GM21723 (cell line): ENCODE measurements at regions not wholly inside any gene's neighbourhood (a gene's known extent, or its start where the extent isn't known, plus 50 kb on each side); places are given as distances from the start of the nearest gene placed in this dataset.
"Not testable (repeated sequence)": the region's sequence is repeated elsewhere in the genome, so short reads cannot be mapped to it uniquely, and the experiment has no call there.

Source experiments
- ATAC-seq: cut with Tn5 transposase; IDR thresholded peaks from one replicate; pipeline ENCODE4 v1.9.1; 2021; ENCODE audit warnings: mild to moderate bottlenecking, moderate library complexity; ENCODE audit not compliant: unreplicated experiment

GRCh38 chr2:3899536-3900155 is 196.3 kb downstream of the DCDC2C start:
- ATAC-seq, result no peak

- no peak for ATAC-seq
Measured at GRCh38 chr2:3902131-3902530, 198.8 kb downstream of the DCDC2C start.

- ATAC-seq, result no peak
Measured at GRCh38 chr2:3904061-3904460, 200.7 kb downstream of the DCDC2C start.

GRCh38 chr2:3908498-3908897 is 205.1 kb downstream of the DCDC2C start:
- ATAC-seq, result not testable (repeated sequence)

- no peak for ATAC-seq
Measured at GRCh38 chr2:3911882-3912455, 208.6 kb downstream of the DCDC2C start.

GRCh38 chr2:3913166-3913565 is 209.8 kb downstream of the DCDC2C start:
- ATAC-seq, result no peak

- no peak for ATAC-seq
Measured at GRCh38 chr2:3914241-3914640, 210.9 kb downstream of the DCDC2C start.

- no peak for ATAC-seq
Measured at GRCh38 chr2:3927031-3927430, 223.7 kb downstream of the DCDC2C start.

- no peak for ATAC-seq
Measured at GRCh38 chr2:3929374-3929773, 226.0 kb downstream of the DCDC2C start.

- ATAC-seq, result no peak
Measured at GRCh38 chr2:3930246-3930645, 226.9 kb downstream of the DCDC2C start.

- ATAC-seq, result no peak
Measured at GRCh38 chr2:3940661-3941060, 237.3 kb downstream of the DCDC2C start.

GRCh38 chr2:3942841-3943240 is 239.5 kb downstream of the DCDC2C start:
- no peak for ATAC-seq

GRCh38 chr2:3944071-3944470 is 240.7 kb downstream of the DCDC2C start:
- no peak for ATAC-seq

- no peak for ATAC-seq
Measured at GRCh38 chr2:3944841-3945240, 241.5 kb downstream of the DCDC2C start.

GRCh38 chr2:3948191-3948590 is 244.8 kb downstream of the DCDC2C start:
- no peak for ATAC-seq

- no peak for ATAC-seq
Measured at GRCh38 chr2:3951131-3951954, 248.0 kb downstream of the DCDC2C start.

- no peak for ATAC-seq
Measured at GRCh38 chr2:3952866-3953516, 249.6 kb downstream of the DCDC2C start.

- ATAC-seq, result no peak
Measured at GRCh38 chr2:3954261-3954660, 250.9 kb downstream of the DCDC2C start.

- no peak for ATAC-seq
Measured at GRCh38 chr2:3956406-3956805, 253.0 kb downstream of the DCDC2C start.

- no peak for ATAC-seq
Measured at GRCh38 chr2:3956892-3957291, 253.5 kb downstream of the DCDC2C start.

- no peak for ATAC-seq
Measured at GRCh38 chr2:3958465-3958864, 255.1 kb downstream of the DCDC2C start.

GRCh38 chr2:3958969-3959368 is 255.6 kb downstream of the DCDC2C start:
- no peak for ATAC-seq
